Amygdala (tissue), 56 donors: ENCODE measurements at regions not wholly inside any gene's neighbourhood (a gene's known extent, or its start where the extent isn't known, plus 50 kb on each side); places are given as distances from the start of the nearest gene placed in this dataset.
"Not testable (repeated sequence)": the region's sequence is repeated elsewhere in the genome, so short reads cannot be mapped to it uniquely, and the experiment has no call there.

Experiments used
- DNase-seq, 56 donors: peaks; one replicate each; lab custom pipeline; 2025; lab: John Stamatoyannopoulos, UW

GRCh38 chr2:131584380-131584779 is 56.7 kb downstream of the CCDC74A start:
- DNase-seq = no peak

DNA sequence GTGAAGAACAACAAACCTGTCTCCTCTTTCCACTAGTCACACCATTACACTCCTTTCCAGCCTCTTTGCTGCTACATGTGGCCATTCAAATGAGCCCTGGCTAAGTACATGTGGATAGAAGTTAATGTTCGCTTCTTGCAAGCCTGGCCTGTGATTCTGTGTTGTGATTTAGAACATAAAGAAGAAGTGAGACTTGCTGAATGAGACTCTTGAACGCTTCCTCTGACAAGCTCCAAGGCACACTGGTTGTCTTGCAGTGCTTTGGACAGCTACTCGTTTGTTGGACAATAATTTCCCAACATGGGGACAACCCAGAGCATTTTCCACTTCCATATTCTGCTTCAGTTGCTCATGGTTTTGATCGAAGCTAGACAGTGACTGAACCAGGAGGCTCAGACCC is 57.3 kb downstream of the CCDC74A start:
- no peak for DNase-seq

GRCh38 chr2:131588152-131588873 is 60.6 kb downstream of the CCDC74A start:
- DNase-seq = no peak

DNA sequence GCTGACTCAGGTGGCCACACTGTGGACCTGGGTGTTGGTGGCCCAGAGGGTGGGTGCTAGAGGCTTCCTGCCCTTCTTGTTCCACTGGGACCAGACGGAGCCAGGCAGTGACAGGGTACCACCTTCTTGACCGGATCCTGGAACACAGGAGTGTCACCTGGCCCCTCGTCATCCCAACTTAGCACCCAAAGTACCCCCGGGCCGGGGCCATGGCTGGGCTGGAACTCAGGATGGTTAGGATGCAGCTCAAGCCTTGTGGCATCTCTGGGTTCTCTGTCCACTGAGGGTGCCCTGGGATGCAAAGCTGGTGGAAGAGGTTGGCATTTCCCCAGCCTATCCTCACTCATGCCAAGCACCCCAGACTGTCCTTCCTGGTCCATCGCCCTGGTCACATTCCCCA is 61.4 kb downstream of the CCDC74A start:
- not testable (repeated sequence) for DNase-seq

DNA sequence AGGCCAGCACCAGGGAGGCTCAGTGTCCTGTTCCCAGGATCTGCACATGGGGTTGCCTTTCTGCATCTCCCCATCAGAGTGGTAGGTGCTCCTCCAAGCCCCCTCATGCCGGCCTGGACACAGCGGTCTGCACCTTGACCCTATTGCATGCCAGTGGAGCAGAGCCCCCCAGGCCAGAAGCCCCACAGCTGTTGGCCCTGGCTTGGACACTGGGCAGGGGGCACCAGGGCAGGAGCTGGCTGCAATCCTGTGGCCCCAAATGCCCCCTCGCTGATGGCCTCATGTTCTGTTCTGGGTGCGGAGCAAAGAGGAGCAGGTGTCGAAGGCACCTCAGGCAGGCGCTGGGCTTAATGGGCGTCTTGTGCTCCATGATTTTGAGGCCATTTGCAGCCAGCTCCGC is 62.7 kb downstream of the CCDC74A start:
- no peak for DNase-seq

DNA sequence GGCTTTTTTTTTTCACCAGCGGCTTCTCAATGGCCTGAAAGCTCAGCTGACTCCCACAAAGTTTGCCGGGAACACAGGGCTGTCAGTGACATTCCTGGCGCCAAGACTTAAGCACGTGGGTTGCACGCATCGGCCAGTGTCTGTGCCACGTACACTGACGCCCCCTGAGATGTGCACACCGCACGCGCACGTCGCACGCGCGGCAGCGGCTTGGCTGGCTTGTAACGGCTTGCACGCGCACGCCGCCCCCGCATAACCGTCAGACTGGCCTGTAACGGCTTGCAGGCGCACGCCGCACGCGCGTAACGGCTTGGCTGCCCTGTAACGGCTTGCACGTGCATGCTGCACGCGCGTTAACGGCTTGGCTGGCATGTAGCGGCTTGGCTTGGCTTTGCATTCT is 63.2 kb downstream of the CCDC74A start:
- DNase-seq = no peak

DNA sequence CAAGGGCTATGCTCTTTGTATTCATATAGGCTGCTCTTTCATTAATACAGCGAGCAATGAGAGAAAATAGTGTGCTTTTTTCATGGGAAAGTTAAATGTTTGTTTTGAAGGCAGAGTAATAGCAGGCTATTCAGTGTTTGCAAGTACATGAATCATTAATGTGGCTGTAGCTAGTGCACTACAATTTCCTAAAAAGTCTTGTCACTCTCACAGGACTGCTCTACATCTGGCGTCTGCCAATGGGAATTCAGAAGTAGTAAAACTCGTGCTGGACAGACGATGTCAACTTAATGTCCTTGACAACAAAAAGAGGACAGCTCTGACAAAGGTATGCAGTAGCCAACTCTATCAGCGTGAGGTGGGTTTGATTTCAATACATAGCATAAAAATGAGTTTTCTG is 68.9 kb downstream of the CCDC74A start:
- not testable (repeated sequence) for DNase-seq

- DNase-seq = not testable (repeated sequence)
These were observed 74.8 kb downstream of the CCDC74A start for GRCh38 chr2:131602444-131602843.

DNA sequence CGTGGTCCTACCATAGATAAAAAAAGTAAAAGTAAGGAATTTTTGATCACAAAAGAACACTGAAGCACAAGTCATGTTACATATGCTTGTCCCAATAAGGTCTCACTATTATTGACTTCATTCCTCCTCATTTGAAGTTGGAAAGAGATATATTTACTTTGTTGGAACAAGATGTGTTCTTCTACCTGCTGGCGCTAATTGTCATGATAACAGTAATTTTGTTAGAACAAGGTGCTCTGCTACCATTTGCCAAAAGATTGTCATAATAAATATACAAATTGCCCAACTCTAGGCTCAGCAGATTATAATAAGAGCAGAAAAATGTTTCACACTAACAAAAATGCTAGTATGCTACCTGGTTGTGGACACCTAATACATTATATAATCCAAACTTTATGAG is 77.0 kb downstream of the CCDC74A start:
- DNase-seq = not testable (repeated sequence)

GRCh38 chr2:131606366-131606765 is 78.7 kb downstream of the CCDC74A start:
- not testable (repeated sequence) for DNase-seq

DNA sequence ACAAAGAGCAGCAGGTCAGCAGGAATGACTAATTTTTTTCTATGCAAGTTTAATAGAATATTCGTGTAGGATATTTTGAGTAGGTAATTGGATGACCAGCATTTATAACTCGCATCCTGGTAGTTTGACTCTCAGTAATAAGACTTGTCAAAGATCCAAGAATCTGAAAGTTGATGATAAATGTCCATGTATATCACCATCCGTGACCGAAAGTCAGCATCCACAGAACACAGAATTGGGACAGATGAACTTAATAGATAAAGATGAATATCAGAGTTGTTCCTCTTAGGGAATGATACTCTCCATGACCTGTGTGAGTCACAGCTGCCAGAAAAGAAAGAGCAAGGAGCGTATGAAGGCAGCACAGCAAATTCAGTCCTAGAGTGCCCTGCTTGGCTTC is 79.4 kb downstream of the CCDC74A start:
- DNase-seq = not testable (repeated sequence)

DNA sequence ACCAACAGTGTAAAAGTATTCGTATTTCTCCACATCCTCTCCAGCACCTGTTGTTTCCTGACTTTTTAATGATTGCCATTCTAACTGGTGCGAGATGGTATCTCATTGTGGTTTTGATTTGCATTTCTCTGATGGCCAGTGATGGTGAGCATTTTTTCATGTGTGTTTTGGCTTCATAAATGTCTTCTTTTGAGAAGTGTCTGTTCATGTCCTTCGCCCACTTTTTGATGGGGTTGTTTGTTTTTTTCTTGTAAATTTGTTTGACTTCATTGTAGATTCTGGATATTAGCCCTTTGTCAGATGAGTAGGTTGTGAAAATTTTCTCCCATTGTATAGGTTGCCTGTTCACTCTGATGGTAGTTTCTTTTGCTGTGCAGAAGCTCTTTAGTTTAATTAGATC is 86.9 kb downstream of the CCDC74A start:
- DNase-seq = not testable (repeated sequence)

DNA sequence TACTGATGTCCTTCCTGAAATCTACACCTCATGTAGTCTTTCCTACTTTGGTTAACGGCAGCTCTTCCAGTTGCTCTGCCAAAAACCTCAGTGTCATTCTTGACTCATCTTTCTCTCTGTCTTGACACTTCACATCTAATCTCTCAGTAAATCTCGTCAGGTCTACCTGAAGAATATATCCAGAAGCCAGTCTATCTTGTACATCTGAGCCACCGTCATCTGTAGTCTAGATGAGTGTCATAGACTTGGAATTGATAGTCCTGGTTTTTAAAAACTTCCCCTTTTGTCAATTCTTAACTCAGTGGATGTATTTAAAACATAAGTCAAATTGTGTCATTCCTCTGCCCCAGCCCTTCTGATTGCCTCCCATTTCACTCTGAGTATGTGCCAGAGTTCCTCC is 90.6 kb downstream of the CCDC74A start:
- not testable (repeated sequence) for DNase-seq

DNA sequence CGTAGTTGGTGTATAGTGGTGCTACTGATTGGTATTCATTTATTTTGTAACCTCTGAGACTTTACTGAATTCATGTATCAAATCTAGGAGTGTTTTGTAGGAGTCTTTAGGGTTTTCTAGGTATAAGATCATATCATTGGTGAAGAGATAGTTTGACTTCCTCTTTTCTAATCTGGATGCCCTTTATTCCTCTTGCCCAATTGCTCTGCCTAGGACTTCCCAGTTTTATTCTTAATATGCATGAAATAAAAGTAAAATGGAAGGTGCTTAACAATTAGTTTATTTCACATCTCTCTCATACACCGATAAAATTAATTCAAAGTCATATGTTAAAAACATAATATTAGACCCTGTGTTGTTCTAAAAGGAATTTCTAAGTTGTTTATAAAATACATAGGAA is 95.2 kb downstream of the CCDC74A start:
- not testable (repeated sequence) for DNase-seq

GRCh38 chr2:131626011-131626410 is 98.3 kb downstream of the CCDC74A start:
- DNase-seq = not testable (repeated sequence)

DNA sequence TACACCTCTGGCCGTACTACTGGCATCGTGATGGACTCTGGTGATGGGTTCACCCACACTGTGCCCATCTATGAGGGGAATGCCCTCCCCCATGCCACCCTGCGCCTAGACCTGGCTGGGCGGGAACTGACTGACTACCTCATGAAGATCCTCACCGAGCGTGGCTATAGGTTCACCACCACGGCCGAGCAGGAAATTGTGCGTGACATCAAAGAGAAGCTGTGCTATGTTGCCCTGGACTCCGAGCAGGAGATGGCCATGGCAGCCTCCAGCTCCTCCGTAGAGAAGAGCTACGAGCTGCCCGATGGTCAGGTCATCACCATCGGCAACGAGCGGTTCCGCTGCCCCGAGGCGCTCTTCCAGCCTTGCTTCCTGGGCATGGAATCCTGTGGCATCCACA is 98.9 kb downstream of the CCDC74A start:
- not testable (repeated sequence) for DNase-seq

DNA sequence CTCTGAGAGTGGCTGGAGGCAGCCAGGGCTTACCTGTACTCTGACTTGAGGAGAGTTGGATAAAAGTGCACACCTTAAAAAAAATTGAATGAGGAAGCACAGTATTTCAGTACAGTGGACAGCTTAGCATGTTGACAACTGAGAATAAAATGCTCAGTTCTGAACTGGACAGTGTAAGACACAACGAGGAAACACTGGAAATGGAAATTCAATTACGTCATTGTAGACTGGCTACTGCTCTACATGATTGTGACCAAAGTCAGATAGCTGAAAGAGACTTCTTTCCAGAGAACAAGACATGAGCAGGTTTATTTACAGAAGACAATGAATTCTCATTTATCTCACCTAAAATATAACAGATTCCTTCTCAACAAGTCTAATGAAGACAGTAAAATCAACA is 100.1 kb downstream of the CCDC74A start:
- DNase-seq = not testable (repeated sequence)

DNA sequence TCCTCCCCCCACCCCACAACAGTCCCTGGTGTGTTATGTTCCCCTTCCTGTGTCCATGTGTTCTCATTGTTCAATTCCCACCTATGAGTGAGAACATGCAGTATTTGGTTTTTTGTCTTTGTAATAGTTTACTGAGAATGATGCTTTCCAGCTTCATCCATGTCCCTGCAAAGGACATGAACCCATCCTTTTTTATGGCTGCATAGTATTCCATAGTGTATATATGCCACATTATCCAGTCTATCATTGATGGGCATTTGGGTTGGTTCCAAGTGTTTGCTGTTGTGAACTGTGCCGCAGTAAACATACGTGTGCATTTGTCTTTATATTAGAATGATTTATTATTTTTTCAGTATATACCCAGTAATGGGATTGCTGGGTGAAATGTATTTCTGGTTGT is 104.0 kb downstream of the CCDC74A start:
- DNase-seq = not testable (repeated sequence)

GRCh38 chr2:131633405-131633804 is 105.7 kb downstream of the CCDC74A start:
- not testable (repeated sequence) for DNase-seq

DNA sequence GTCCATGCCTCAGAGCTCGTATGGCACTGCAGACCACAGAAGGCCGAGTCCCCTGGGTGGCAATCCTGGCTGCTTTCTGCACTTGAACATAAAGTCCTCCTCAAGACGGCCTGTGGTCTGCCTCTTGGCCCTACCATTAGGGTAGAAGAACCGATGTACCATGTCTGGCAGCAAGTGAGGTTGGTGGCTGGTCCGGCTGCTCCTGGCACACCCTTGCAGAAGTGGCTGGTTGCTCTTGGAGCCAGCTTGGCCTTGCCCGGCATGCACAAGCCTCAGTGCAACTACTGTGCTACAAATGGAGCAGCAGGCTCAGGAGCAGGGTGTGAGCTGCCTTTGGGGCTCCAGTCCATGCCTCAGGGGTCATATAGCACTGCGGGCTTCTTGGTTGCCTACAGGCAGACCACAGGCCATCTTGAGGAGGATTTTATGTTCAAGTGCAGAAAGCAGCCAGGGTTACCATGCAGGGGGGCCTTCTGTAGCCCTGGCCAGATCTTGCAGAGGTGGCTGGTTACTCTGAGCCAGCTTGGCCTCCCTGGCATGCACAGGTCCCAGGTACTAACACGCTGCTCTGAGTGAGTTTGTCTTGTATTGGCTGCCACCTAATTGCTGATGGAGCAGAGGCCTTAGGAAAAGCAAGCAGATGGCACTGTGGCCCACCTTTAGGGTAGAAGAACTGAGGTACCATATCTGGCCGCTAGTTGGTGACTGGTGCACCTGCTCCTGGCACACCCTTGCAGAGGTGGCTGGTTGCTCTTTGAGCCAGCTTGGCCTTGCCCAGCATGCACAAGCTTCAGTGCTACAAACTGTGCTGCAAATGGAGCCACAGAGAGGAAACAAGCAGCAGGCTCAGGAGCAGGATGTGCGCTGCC is 106.4 kb downstream of the CCDC74A start:
- not testable (repeated sequence) for DNase-seq

- no peak for DNase-seq
These were observed 107.9 kb downstream of the CCDC74A start for GRCh38 chr2:131635611-131636010.
